NCI-H2196 treated with DMSO at 0.1 percent for 48 hours (cell line): ENCODE measurements at regions not wholly inside any gene's neighbourhood (a gene's known extent, or its start where the extent isn't known, plus 50 kb on each side); places are given as distances from the start of the nearest gene placed in this dataset.

ENCODE experiments used
- DNase-seq: peaks from one replicate; lab custom pipeline; 2025; ENCODE audit not compliant: unreplicated experiment; lab: John Stamatoyannopoulos, UW

DNA sequence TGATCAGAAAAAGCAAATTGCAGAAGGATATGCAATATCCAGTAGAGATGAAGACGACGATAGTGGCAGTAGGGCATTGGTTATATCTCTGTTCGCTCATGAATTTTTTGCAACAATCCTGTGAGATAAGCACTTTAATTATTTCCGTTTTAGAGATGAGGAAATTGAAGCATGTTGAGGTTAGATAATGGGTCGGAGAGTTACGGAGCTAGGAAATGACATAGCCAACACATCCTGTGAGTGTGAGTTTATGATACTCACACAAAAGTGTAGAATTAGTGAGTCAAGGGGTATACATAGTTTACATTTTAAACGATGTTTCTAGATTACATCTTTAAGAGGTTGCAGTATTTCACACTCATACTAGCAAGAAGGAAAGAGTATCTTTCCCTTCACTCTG is 123.1 kb upstream of the ARL4C start:
- DNase-seq, result no peak

DNA sequence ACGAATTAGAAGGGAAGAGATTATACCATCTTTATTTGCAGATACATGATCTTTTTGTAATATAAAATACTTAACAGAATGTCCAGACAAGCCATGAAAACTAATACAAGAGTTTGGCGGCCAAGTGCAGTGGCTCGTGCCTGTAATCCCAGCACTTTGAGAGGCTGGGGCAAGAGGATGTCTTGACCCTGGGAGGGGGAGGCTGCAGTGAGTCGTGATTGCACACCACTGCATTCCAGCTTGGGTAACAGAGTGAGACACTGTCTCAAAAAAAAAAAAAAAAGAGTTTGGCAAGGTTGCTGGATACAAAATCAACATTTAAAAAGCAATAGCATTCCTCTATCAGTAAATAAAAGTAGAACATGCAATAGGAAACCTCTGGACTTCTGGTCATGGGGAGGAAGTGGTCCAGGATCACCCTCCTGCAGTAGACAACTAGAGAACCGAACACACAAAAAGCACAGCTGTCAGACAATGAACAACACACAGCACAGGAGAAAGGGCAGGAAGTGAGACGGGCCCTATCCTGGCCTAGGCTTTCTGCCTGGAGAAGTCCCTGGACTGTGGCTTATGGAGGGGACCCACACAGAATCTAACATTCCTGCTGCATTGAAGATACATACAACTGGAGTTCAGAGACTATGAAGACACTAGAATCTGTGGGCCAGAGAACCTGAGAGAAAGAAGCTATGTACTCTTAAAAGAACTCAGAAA is 118.9 kb upstream of the ARL4C start:
- no peak for DNase-seq

DNA sequence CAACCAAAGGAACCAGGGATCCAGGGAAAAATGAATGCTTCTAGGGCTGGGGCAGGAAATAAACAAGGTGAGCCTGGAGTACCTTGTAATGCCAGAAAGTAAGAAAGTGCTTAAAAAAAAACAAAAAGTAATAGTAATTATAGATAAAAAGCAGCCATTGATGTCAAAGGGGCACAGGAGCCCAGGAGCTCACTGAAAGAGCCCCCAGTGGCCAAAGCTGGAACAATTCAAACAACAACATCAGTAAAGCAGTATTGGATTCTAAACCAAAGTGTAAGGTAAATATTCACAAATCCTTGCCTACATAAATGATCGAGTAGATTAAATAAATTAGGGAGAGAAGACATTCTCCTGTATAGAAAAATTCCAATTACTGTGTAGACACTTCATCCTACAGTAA is 114.3 kb upstream of the ARL4C start:
- DNase-seq, result no peak

GRCh38 chr2:234608946-234609345 is 112.1 kb upstream of the ARL4C start:
- no peak for DNase-seq

- DNase-seq, result no peak
Measured at GRCh38 chr2:234607691-234608090, 110.8 kb upstream of the ARL4C start.

GRCh38 chr2:234606896-234607295 is 110.0 kb upstream of the ARL4C start:
- DNase-seq, result no peak

DNA sequence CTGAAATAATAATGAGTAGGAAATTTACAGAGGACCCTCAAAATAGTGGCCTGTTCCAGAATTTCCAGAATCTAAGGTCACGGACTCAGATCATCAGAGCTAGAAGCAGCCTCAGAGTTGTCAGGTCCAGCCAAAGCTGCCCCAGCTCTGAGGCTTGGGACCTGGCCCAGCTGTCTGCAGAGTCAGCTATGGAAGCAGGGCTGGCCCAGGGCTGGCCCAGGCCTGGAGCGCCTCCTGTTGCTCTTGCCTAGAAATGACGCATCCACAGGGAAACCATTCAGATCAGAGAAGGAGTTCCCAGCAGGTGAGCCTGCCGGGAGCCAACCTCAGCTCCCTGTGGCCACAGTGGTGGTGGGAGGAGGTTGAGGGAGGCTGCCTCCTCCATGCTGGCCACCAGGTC is 106.7 kb upstream of the ARL4C start:
- DNase-seq, result no peak

GRCh38 chr2:234601213-234601612 is 104.3 kb upstream of the ARL4C start:
- no peak for DNase-seq

- no peak for DNase-seq
Measured at GRCh38 chr2:234597576-234597861, 100.6 kb upstream of the ARL4C start.

- no peak for DNase-seq
Measured at GRCh38 chr2:234596696-234597575, 100.1 kb upstream of the ARL4C start.

DNA sequence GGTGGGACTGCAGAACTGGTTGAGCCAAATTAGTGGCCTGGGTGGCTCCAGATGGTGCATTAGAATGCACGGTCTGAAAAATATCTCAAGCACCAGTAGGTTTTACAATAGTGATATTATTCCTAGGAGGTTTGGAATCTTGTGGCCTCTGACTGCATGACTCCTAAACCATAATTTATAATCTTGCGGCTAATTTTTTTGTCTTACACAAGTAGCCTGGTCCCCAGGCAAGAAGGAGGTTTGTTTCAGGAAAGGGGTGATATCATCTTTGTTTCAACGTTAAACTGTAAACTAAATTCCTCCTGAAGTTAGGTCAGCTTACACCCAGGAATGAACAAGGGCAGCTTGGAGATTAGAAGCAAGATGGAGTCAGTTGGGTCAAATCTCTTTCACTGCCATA is 98.9 kb upstream of the ARL4C start:
- no peak for DNase-seq

- DNase-seq, result no peak
Measured at GRCh38 chr2:234594715-234595114, 97.8 kb upstream of the ARL4C start.

- DNase-seq, result no peak
Measured at GRCh38 chr2:234593636-234594035, 96.8 kb upstream of the ARL4C start.

DNA sequence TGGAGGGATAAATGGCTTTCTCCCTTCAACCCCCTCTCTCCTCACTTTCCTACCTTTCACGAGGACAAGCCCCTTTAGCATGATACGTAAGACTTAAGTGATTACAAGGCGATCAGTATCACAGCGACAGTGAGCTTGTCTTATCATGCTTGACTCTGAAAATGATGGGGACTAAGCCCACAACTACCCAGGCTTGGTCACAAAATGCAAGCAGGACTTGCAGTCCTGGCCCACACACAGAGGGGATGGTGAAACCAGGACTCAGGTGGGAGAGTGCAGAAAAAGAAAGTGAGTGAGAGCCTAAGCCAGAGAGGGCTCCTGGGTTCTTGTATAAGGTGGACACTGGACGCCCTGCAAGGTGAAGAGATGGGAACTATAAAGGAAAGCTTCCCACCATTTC is 95.7 kb upstream of the ARL4C start:
- no peak for DNase-seq

- no peak for DNase-seq
Measured at GRCh38 chr2:234590076-234590475, 93.2 kb upstream of the ARL4C start.

- DNase-seq, result peak; percentile 71
Measured at GRCh38 chr2:234588054-234588430, 91.2 kb upstream of the ARL4C start.

GRCh38 chr2:234587341-234588053 is 90.6 kb upstream of the ARL4C start:
- DNase-seq, result peak; percentile 76

GRCh38 chr2:234583331-234583730 is 86.5 kb upstream of the ARL4C start:
- DNase-seq, result no peak

DNA sequence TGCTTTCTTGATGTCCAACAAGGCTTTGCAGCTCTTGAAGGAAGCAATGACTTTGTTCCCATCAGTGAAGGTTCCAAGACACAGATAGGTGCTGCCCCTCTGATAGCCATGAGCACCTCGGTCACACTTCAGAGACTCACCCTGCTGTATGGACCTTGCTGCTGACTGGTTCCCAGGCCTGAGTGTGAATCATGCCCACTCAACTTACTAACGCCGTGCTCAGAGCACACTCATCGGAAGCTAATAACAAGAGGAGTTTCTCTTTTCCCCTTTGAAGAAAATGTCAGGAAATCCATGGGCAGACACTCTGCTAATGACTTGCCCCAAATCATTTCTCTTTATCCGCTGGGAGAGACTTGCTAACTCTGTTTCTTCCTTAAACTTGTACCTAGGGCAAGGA is 83.8 kb upstream of the ARL4C start:
- DNase-seq, result no peak

DNA sequence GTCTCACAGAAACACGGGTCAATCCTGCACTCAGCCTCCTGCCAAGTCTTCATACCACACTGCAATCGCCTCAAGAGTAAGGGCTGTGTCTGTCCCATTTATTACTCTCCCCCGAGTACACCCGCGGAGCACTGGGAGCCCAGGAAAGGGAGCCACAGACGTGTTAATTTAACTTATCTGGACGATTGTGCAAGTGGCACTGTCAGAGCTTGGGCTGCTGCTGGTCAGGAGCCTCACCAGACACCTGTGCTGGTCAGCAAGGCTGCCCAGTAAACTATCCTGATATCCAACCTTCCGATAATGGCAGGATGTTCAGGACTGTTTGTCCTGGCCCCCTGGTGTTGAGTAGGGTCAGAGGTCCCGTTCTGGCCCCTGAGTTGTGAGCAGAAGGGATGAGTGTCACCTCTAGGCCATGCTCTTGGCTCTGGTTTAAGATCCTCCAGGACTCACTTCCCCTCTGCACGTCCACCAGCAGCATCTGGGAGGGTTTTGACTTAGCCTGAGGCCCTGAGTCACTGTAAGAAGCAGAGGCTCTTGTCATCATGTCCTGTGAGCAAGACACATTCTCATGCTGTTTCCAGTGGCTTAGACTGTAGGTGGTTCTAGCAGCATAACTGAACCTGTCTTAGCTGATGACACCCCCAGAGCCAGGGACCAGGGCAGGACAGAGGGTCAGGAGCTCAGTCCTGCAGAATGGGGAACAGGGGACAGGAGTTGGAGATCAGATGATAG is 82.5 kb upstream of the ARL4C start:
- no peak for DNase-seq

- no peak for DNase-seq
Measured at GRCh38 chr2:234578389-234578788, 81.5 kb upstream of the ARL4C start.
